ENCODE measurements at regions not wholly inside any gene's neighbourhood (a gene's known extent, or its start where the extent isn't known, plus 50 kb on each side); places are given as distances from the start of the nearest gene placed in this dataset.
A peak's percentile ranks its signal among the peaks of the same experiment; 100 is the strongest.

- intact Hi-C loops (cut with DNase I; ENCODE audit: low total_unique reads): no loop called here
- no peak overlapping the region for H3K27ac ChIP-seq
- no peaks in the 10 kb centered on the region for H3K9me3 ChIP-seq
- DNase-seq (ENCODE audit: low spot score in 2 of 2): no peak
- H3K27me3 ChIP-seq: no peaks in the 10 kb centered on the region
- H3K4me3 ChIP-seq: no peak overlapping the region
- H3K36me3 ChIP-seq: no peaks in the 10 kb centered on the region
- no peaks in the 10 kb centered on the region for H3K4me1 ChIP-seq
- TF ChIP-seq CTCF (IDR thresholded peaks at IDR 0.05) (no peak), POLR2A (IDR thresholded peaks at IDR 0.05) (no peak), POLR2AphosphoS5 (IDR thresholded peaks at IDR 0.05) (no peak)
Measured at GRCh38 chr2:103159018-103159417, 397.2 kb downstream of the TMEM182 start.

- intact Hi-C loops (cut with DNase I; ENCODE audit: low total_unique reads): no loop called here
- no peak for DNase-seq (ENCODE audit: low spot score in 2 of 2)
- H3K4me1 ChIP-seq: no peaks in the 10 kb centered on the region
Measured at GRCh38 chr2:103161456-103162289, 399.8 kb downstream of the TMEM182 start.

GRCh38 chr2:103164748-103165147, 402.9 kb downstream of the TMEM182 start:
- Histone ChIP-seq H3K27ac (no peak overlapping the region), H3K9me3 (no peaks in the 10 kb centered on the region), H3K27me3 (no peaks in the 10 kb centered on the region), H3K4me3 (no peak overlapping the region), H3K4me1 (no peaks in the 10 kb centered on the region), H3K36me3 (no peaks in the 10 kb centered on the region)
- DNase-seq (ENCODE audit: low spot score in 2 of 2): no peak
- intact Hi-C loops (cut with DNase I; ENCODE audit: low total_unique reads): no loop called here
- TF ChIP-seq POLR2A (IDR thresholded peaks at IDR 0.05) (no peak), CTCF (IDR thresholded peaks at IDR 0.05) (no peak), POLR2AphosphoS5 (IDR thresholded peaks at IDR 0.05) (no peak)

More at GRCh38 chr2:103161456-103162289, 399.8 kb downstream of the TMEM182 start:
- TF ChIP-seq CTCF (IDR thresholded peaks at IDR 0.05) (peak in 2 of 3 donors; percentile 44 to 66), POLR2AphosphoS5 (IDR thresholded peaks at IDR 0.05) (no peak), POLR2A (IDR thresholded peaks at IDR 0.05) (no peak)
- H3K27me3 ChIP-seq: no peaks in the 10 kb centered on the region
- no peaks in the 10 kb centered on the region for H3K9me3 ChIP-seq
- no peak overlapping the region for H3K4me3 ChIP-seq
- H3K27ac ChIP-seq: no peak overlapping the region
- H3K36me3 ChIP-seq: no peaks in the 10 kb centered on the region

- H3K9me3 ChIP-seq: no peaks in the 10 kb centered on the region
- TF ChIP-seq POLR2A (IDR thresholded peaks at IDR 0.05) (no peak), CTCF (IDR thresholded peaks at IDR 0.05) (no peak), POLR2AphosphoS5 (IDR thresholded peaks at IDR 0.05) (no peak)
- intact Hi-C loops (cut with DNase I; ENCODE audit: low total_unique reads): no loop called here
- no peak for DNase-seq (ENCODE audit: low spot score in 2 of 2)
- no peak overlapping the region for H3K4me3 ChIP-seq
- no peak overlapping the region for H3K27ac ChIP-seq
- no peaks in the 10 kb centered on the region for H3K27me3 ChIP-seq
- no peaks in the 10 kb centered on the region for H3K4me1 ChIP-seq
- H3K36me3 ChIP-seq: no peaks in the 10 kb centered on the region
Measured at GRCh38 chr2:103165836-103166235, 404.0 kb downstream of the TMEM182 start.

GRCh38 chr2:103166456-103167324, 404.9 kb downstream of the TMEM182 start:
- no peak overlapping the region for H3K4me3 ChIP-seq
- H3K27ac ChIP-seq: no peak overlapping the region
- DNase-seq (ENCODE audit: low spot score in 2 of 2): no peak
- no peaks in the 10 kb centered on the region for H3K27me3 ChIP-seq
- no peak for TF ChIP-seq POLR2AphosphoS5 (IDR thresholded peaks at IDR 0.05)
- no peak for TF ChIP-seq CTCF (IDR thresholded peaks at IDR 0.05)
- no peak for TF ChIP-seq POLR2A (IDR thresholded peaks at IDR 0.05)
- intact Hi-C loops (cut with DNase I; ENCODE audit: low total_unique reads): no loop called here
- H3K36me3 ChIP-seq: no peaks in the 10 kb centered on the region
- no peaks in the 10 kb centered on the region for H3K9me3 ChIP-seq
- no peaks in the 10 kb centered on the region for H3K4me1 ChIP-seq
